ENCODE measurements at regions not wholly inside any gene's neighbourhood (a gene's known extent, or its start where the extent isn't known, plus 50 kb on each side); places are given as distances from the start of the nearest gene placed in this dataset.
"Not testable (repeated sequence)": the region's sequence is repeated elsewhere in the genome, so short reads cannot be mapped to it uniquely, and the experiment has no call there.

DNA sequence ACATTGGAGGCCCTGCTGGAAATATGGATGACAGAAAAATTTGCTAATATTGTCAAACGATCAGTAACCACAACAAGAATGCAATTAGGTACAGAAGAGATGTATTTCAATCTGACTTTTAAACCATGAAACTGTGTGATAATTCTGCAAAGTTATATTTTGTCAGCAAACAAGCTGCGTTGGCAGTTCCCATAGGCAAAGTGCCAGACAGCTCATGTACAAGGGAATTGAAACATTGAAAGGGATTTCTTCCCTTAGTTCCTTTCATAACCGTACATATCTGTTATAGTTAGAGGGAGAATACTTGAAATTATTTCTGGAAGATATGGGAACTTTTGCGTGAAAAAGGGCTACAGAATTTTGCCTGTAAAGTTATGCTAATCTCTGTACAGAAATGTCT lies 419.4 kb upstream of the PTGER4 start:
- DNase-seq: no peak
- intact Hi-C loops (cut with DNase I): no loop called here

DNA sequence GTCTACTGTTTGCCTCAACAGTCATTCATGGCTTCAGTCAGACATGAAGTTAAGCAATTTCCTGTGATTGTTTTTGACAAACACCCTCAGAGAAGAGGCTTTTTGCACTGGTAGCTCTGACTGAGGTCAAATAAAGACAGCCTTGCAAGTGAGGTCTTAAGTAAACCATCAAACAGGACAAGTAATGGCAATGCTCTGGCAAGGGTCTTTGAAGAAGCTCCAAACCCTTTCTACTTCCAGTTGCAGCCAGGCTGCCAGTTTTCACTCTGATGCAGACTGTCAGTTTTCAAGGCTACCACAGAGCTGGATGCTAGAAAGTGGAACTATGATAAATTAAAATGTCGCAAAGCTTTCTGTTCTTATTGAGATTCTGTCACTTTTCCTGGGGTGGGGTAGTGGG lies 421.5 kb upstream of the PTGER4 start:
- no peak for DNase-seq
- intact Hi-C loops (cut with DNase I): no loop called here

DNA sequence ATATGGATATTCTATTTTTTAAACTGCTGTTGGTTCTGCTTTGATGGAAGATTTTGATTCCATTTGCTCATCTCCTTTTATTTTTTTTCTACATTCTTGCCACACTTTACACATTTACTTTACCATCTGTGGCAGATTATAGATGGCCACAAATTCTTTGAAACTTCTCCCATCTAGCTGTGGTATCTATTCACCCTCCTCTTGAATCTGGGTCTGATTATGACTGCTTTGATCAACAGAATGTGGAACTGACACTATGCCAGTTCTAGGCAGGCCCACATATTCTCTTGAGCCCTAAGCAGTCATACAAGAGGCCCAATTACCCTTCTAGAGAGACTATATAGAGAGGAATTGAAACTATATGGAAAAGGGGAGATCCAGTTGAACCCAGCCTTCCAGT lies 439.0 kb upstream of the PTGER4 start:
- DNase-seq: no peak
- intact Hi-C loops (cut with DNase I): no loop called here

DNA sequence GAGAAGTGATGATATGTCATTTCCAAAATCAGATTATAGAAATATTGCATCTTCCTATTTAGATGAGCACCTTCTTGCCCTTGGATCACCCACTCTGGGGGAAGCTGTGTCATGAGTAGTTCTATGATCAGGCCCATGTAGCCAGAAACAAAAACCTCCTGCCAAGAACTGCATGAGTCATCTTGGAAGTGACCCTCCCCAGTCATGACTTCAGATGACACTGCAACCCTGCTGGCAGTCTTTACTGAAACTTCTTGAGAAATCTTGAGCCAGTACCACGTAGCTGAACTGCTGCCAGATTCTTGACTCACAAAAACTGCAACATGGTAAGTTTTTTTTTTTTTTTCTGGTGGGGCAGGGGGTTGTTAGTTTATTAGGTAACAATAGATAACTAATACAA lies 439.6 kb upstream of the PTGER4 start:
- DNase-seq: no peak
- intact Hi-C loops (cut with DNase I): no loop called here

DNA sequence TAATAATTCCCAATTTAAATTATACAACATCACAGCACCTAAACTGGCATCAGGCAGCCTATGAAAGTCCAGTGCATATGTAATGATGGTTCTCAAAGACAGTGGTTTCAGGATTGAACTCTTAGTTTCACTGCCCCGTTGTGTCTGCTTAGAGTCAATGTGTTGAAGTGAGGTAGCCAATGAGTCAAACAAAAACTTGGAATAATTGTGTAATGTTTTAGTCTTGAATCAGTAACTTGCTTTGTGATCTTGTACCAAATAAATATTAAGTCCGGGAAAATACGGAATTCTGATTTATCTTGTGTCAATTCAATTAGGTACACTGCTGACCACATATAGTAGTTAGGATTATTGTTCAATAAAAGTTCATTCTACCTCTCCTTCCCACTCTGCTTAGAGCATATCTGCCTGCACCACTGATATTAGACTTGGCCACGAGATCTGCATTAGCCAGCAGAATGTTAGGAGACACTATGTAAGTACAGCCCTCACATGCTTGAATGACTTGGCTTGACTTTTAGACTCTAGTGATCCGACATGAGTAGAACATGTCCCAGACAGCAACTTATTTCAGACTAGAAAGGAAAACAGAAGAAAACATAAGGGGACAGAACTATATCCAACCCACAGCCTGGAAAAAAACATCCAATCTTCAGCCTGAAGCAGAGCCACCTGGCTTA lies 441.5 kb upstream of the PTGER4 start:
- intact Hi-C loops (cut with DNase I): no loop called here
- no peak for DNase-seq

DNA sequence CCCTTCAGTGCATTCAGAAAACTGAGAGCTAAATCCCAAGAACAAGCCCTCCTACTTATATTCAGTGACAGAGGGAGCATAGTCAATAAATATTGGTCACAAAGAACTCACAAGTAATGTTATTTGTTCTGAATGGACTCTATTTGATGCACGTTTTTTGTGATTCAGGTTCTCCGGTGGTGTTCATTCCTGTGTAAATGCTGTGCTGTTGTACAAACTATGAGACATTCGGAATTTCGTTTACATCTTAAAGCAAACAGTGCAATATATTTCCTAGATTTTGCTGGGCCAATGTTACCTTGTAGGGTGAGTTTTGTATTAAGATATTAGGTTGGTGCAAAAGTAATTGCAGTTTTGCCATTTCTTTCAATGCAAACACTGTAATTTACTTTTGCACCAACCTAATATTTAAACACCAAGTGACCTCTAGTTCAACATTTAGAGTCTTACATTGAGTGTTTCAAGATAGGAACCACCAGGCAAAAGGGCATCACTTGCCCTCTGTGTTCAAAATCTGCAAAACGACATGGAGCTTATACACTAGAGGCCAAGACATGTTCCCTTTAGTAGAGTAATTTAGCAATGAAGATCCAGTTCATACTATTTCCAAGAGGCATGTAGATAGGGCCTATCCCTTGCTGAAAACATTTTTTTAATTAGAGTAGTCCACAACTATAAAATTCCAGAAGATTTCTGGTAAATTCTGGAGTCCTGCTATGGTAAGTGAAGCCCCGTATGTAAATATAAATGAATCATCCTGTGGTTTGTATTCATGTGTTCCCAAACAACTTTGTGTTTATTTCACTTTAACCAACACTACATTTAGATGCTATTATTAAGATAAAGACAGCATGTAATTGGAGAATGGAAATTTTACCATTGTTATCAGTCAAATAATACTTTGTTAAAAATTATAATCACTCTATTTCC lies 444.0 kb upstream of the PTGER4 start:
- intact Hi-C loops (cut with DNase I): no loop called here
- no peak for DNase-seq

DNA sequence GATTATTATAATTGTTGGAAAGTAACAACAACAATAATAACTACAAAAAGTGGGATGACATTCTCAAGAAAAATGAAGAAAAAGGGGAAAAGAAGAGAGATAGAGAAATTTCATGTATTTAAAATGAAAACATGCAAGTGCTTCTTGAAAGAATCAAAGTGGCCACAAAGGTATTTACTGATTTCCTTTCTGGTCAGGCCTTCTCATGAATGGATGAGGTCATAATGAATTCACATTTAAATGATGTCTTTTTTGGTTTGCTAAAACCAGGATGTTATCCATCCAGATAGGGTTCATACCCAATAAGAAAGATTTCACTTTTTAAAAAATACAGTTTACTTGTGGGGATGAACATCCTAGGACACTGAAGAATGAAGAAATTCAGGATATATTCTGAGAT lies 446.4 kb upstream of the PTGER4 start:
- intact Hi-C loops (cut with DNase I): no loop called here
- no peak for DNase-seq

DNA sequence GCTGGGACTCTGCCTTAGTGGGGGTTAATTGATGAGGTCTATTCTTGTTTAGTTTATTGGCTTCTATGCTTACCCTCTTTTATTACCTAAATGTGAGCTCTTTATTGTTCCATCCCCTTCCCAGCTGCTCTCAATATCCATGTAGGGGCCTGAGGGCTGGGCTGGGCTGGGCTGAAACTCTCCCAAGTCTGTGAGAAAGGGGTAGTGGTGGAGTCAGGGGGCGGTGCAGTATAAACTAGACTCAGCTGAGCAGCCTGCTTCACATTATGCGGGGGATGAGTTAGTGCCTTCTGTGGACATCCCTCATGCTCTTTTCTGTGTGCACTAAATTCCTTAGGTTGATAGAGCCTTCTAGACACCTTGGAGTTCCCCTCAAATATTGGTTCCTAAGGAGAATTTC lies 451.8 kb upstream of the PTGER4 start:
- DNase-seq: no peak
- intact Hi-C loops (cut with DNase I): no loop called here

DNA sequence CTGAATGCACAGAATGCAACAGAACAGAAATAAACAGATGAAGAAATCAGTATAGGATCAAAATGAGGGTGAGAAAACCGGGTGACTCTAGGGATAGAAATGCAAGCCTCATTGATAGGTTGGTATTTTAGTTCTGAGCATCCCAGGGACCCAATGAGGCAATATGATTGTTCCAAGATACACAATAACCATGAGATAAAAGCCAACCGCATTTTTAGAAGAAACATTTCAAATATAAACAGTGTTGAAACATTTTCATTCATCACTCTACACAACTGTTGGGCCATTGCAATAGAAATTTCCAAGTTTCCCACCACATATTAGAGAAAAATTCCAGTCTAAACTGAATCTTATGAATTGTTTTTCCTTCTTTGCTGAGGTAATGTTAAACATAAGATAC lies 452.3 kb upstream of the PTGER4 start:
- intact Hi-C loops (cut with DNase I): no loop called here
- no peak for DNase-seq

DNA sequence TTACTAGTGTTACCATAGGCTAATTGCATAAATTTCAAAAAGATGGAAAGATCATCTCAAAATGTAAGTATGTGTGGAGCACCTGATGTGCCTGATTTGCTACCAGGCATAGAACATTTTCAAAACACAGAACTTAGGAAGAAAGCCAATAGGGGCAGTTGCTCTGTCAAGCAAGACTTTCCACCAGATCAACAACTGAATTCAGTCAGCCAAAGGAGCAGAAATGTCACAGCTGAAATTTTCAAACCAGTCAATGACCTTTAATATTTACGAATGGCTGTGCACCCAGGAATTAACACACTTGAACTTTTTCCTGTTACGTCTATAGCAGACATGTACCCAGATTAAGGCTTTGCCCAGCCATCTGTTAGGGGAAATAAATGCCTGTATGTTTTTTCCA lies 452.8 kb upstream of the PTGER4 start:
- intact Hi-C loops (cut with DNase I): no loop called here
- no peak for DNase-seq

DNA sequence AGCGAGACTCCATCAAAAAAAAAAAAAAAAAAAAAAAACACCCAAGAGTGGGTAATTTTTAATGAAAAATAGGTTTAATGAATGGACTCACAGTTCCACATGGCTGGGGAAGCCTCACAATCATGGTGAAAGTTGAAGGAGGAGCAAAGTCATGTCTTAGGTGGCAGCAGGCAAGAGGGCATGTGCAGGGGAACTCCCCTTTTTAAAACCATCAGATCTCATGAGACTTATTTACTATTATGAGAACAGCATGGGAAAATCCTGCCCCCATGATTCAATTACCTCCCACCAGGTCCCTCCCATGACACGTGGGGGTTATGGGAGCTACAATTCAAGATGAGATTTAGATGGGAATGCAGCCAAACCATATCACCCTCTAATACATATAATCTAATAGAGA lies 454.6 kb upstream of the PTGER4 start:
- intact Hi-C loops (cut with DNase I); DNase-seq: not testable (repeated sequence)

DNA sequence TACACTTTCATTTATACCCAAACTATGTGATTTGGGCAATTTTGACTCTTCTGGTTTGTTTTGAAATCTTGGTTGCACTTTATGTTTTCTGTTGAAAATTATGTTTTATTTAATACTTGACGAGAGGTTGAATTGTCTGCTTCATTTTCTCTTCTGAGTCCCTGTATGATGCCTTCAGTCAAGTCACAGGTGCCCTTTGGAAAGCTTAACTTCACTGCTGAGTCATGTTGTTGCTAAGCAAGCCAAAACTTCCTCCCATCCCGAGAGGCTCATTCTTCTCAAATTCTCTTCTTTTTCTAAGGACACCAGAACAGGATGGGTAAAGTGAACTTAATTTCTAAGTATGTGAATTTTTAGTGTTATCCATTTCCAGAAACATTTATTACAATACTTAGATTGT lies 455.3 kb upstream of the PTGER4 start:
- DNase-seq: no peak
- intact Hi-C loops (cut with DNase I): no loop called here

DNA sequence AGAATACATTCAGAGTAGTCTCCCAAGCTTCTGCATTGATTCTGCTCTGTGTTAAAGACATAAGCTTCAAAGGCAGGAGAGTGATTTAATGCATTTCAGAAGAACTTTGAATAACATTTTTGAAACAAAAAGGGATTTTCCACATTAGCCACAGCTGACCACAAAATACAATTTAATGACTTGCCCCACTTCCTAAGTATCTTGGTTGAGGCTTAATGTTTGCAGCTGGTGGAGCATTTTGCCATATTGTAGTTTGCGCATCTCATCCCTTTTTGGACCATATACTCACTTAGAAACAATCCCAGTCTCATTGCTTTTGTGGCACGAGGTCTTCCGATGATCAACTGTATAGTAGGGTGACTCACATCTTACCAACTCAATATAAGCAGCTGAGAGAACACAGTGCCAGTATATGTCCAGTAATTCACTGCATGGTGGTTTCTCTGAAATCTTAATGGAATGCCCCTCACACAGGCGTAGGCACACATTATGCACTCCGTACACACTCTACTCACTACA lies 455.8 kb upstream of the PTGER4 start:
- intact Hi-C loops (cut with DNase I): no loop called here

DNA sequence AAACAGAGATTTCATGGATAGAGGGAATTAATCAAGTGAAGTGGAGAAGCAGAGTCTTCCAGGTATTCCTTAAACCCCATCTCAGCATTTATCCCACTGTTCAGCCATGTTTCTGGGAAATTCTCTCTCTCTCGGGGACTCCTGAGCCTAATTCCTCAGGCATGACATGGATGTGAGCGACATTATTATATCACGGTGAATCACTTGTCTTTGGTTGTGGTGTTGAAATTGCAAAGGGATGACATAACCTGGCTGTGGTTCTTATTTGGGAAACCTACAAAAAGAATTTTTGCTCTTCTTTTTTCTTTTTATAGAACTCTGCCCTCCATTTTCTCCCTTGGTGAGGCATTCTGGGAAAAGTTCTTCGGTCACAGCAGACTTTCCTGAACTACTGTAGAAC lies 457.9 kb upstream of the PTGER4 start:
- DNase-seq: no peak
- intact Hi-C loops (cut with DNase I): no loop called here

More for the DNA sequence above, 455.8 kb upstream of the PTGER4 start:
- no peak for DNase-seq

DNA sequence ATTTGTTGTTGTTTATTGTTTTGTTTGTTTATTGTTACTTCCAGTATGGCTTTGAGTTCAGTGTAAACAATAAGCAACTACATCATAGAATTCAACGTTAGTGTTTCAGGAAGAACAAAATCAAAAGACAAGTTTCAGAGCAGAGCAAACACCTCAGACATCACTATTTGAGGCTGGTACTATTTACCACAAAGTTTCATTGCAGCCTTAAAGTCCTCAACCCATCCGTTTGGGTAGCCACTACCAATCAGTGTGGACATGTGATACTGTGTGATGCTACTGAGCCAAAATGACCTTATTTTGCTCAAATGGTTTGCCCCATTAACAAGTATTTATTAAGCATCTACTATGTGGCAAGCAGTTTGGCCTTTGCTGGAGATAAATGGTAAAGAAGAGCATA lies 458.5 kb upstream of the PTGER4 start:
- intact Hi-C loops (cut with DNase I): no loop called here
- no peak for DNase-seq

DNA sequence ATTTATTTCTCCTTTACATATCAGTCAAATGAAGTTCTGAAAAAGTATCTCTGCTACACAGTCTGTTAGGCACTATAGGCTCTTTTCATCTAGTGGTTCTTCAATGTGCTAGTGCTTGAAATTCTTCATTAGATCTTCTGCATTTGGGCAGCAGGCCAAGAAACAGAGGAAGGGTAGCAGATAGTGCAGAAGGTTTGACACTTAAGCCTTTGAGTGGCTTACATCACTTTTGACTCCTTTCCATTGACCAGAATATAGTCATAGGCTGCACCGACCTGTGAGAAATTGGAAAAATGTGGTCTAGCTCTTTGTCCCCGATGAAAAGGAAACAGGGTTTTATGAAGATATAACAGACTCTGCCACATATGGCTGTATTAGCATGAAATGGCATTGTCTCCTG lies 459.5 kb upstream of the PTGER4 start:
- intact Hi-C loops (cut with DNase I): no loop called here
- no peak for DNase-seq

DNA sequence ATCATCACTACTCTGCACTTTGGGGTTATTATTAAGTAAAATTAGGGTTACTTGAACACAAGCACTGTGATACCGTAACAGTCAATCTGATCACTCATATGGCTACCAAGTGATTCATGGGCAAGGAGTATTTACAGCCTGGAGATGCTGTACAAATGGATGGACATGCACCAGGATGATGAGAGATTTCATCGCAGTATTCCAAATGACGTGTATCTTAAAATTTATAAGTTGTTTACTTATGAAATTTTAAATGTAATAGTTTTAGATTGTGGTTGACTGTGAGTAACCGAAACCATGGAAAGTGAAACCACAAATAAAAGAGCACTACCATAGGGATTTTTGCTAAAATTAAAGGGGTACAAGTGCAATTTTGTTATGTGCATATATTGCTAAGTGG lies 462.2 kb upstream of the PTGER4 start:
- DNase-seq: no peak
- intact Hi-C loops (cut with DNase I): no loop called here

DNA sequence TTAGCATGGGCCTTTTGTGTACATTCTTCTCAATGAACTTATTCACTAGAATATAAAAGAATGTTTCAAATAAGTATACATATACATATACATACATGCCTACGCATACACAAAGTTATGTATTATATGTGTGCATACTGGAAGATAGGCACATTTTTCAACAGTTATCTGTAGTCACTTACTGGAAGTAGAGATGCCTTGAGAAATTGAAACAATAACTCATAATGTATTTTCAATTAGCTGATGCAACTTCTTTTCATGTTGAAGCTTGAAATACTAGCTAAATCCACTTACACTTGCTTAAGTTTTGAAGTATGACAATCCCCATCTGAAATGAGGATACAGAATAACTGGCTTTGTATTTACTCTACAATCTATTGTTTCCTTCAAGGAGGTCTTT lies 469.0 kb upstream of the PTGER4 start:
- intact Hi-C loops (cut with DNase I): no loop called here
- DNase-seq: no peak

DNA sequence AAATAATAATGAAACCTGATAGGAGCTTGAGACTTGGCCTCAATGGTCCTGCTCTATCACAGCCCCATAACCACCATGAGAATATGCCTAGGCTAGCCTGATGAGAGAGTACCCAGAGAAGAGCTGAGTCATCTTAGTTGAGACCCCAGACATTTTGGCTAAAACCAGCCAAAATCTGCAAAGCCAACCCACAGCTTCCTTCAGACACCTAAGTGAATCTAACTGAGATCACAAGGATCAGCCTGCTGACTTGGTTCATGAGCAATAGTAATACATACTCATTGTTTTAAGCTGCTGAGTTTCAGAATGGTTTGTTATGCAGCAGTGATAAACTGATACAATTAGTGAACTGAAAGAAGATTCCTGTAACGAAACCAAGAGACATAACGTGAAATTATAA lies 473.7 kb upstream of the PTGER4 start:
- intact Hi-C loops (cut with DNase I): no loop called here
- DNase-seq: no peak

DNA sequence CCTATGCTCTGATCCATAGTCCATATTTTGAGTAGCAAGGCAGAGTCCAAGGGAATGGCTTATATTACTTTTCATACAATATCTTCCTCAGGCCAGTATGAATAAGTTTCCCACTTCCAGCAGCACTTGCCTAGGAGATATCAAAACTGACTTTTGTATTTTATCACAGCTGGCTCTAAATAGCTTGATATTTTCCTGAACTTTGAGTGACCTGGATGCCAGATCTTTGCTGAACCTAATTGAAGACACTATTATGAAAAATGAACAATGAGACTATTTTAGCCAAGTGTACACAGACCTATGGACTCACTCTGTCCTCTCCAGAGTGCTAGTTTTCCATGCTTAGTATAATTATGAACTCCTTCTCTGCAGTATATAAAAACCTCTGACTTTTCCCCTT lies 475.6 kb upstream of the PTGER4 start:
- intact Hi-C loops (cut with DNase I): no loop called here
- no peak for DNase-seq
